Coronary artery (tissue), 2 donors: ENCODE measurements at regions not wholly inside any gene's neighbourhood (a gene's known extent, or its start where the extent isn't known, plus 50 kb on each side); places are given as distances from the start of the nearest gene placed in this dataset.

Source experiments
- DNase-seq: peaks from one replicate; pipeline ENCODE4 v3.0.0-alpha.2; 2017; ENCODE audit warnings: low spot score
- H3K27ac ChIP-seq, 2 donors: fragments of 200-600 bp; sonication (generic); one replicate each; pipeline ENCODE4 v1.5.1; 2016 to 2019
- H3K4me3 ChIP-seq: fragments of 200-600 bp; sonication (generic); 2 replicates; pipeline ENCODE4 v1.5.1; 2016; ENCODE audit warnings: mild to moderate bottlenecking, moderate library complexity
- TF ChIP-seq, protein P1 (sequence below): fragments of 200-600 bp; sonication (generic); IDR thresholded peaks from one replicate; pipeline ENCODE4 v1.5.1; 2019; ENCODE audit warnings: antibody characterized with exemption

DNA sequence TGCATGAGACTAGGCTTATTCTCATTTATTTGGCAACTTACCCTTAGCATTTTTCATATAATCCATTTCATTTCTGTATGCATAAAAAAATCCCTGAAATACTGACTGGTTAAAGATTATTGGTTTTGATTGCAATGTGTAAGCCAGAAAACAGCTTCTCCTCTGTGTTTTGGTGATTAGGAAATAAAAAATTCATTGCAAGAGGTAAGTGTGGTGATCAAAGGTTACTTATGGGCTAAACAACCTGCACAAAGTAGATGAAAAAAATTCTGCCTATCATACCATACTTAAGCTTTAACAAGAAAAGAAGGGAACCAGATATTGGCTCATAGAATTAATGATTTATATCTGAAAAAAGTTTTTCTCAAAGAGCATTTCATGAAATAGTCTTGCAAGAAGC is 64.0 kb upstream of the TMEM168 start:
- TF ChIP-seq, protein P1, sequence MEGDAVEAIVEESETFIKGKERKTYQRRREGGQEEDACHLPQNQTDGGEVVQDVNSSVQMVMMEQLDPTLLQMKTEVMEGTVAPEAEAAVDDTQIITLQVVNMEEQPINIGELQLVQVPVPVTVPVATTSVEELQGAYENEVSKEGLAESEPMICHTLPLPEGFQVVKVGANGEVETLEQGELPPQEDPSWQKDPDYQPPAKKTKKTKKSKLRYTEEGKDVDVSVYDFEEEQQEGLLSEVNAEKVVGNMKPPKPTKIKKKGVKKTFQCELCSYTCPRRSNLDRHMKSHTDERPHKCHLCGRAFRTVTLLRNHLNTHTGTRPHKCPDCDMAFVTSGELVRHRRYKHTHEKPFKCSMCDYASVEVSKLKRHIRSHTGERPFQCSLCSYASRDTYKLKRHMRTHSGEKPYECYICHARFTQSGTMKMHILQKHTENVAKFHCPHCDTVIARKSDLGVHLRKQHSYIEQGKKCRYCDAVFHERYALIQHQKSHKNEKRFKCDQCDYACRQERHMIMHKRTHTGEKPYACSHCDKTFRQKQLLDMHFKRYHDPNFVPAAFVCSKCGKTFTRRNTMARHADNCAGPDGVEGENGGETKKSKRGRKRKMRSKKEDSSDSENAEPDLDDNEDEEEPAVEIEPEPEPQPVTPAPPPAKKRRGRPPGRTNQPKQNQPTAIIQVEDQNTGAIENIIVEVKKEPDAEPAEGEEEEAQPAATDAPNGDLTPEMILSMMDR: no peak
- H3K27ac ChIP-seq: no peak overlapping the region
- no peak overlapping the region for H3K4me3 ChIP-seq
- DNase-seq: no peak

DNA sequence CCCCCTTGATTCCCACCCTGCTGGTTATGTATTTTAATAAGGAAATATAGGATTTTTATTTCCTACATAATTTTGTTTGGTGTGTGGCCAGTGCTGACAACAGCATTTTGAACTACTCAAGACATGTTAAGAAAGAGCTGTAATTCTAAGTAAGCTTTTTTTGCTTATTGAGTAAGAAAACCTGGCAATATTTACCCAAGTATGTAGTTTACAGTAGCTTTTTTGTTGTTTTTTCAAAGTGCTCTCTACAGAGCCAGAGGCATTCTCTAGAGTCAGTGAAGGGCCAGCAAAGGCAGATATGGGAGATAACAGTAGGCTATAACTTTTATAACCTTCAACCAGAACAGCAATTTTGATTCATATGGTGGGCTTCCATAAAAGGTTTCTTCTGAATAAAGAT is 63.2 kb upstream of the TMEM168 start:
- Histone ChIP-seq H3K4me3 (no peak overlapping the region), H3K27ac (no peak overlapping the region)
- TF ChIP-seq, protein P1: no peak
- no peak for DNase-seq

DNA sequence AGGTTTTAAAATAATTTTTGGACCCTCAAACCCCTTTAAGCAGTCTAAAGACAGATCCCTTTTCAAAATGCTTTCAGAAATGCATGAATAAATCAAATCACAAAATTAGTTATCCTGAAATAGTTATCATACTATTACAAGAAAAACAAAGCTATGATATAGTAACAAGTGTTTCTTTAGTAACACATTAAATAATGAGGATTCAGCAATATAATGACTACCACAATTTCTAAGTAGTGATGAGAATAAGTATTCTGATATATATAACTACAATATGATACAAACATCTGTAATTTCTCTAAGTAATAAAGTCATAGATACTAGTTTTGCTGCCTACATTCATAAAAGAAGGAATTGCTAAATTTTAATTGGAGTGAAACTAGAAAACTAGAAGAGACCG is 53.0 kb upstream of the TMEM168 start:
- no peak for DNase-seq
- TF ChIP-seq, protein P1: no peak
- no peak overlapping the region for H3K4me3 ChIP-seq
- H3K27ac ChIP-seq: no peak overlapping the region
